NCI-H345 treated with DMSO at 0.1 percent for 48 hours (cell line): ENCODE measurements at regions not wholly inside any gene's neighbourhood (a gene's known extent, or its start where the extent isn't known, plus 50 kb on each side); places are given as distances from the start of the nearest gene placed in this dataset.
"Not testable (repeated sequence)": the region's sequence is repeated elsewhere in the genome, so short reads cannot be mapped to it uniquely, and the experiment has no call there.

Source experiments
- DNase-seq: peaks from one replicate; lab custom pipeline; 2025; ENCODE audit not compliant: unreplicated experiment; lab: John Stamatoyannopoulos, UW

DNA sequence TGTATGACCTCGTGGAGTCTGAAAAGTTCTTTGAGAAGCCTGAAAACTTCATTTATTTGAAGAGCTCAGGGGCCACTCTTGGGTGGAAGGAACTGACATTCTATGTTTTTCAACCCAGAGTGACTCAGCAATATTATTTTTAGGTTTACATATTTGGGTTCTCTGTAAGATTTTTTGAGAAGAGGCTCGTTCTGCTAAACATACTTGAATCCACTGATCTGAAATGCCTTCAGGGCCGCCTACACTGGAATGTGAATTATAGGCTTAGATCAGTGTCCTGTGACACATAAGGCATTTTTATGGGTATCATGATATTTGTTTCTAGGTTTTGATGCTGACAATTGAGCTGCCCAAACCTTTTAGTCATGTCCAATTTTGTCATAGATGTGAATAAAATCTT is 86.2 kb downstream of the PSAT1 start:
- DNase-seq: no peak

DNA sequence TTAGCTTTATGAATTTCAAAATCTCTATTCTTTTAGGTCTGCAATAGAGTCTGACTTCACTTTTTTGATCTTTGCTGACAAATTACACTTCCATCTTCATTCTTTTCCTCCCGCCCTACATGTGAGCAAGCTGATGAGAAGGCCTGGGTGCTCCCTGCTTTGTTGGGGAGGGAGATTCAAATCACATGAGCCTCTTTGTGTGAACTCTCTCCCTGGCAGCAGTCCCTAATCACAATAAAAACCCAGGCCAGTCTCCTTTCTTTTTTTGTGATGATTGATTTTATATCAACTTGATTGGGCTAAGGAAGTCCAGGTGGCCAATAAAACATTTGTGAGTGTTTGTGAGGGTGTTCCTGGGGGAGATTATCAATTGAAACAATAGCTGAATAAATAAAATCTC is 89.4 kb downstream of the PSAT1 start:
- no peak for DNase-seq

DNA sequence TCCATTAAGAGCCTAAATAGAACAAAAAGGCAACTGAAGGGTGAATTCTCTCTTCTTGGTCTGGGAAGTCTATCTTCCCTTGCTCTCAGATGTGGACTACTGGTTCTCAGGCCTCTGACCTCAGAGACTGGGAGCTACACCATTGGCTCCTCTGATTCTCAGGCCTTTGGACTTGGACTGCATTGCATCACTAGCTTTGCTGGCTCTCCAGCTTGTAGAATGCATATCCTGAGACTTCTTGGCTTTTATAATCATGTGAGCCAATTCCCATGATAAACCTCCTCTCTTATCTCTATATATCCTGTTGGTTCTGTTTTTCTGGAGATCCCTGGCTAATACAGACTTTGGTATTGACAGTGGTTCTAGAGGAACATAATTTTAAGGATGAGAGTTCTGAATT is 89.8 kb downstream of the PSAT1 start:
- DNase-seq: no peak

DNA sequence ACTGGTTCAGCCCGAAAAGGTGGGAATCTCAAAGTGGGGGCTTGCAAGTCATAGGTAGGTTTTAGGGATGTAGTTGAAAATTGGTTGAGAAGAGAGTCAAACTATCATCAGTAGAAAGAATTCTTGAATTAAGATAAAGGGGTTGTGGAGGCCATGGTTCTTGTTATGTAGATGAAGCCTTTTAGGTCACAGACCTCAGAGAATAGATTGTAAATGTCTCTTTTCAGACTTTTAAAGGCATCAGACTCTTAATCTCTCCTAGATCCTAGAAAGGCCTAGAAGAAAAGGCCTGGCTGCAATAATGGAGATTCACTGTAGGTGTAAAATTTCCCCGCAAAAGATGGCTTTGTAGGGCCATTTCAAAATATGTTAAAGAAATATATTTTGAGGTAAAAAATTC is 96.4 kb downstream of the PSAT1 start:
- DNase-seq: no peak

DNA sequence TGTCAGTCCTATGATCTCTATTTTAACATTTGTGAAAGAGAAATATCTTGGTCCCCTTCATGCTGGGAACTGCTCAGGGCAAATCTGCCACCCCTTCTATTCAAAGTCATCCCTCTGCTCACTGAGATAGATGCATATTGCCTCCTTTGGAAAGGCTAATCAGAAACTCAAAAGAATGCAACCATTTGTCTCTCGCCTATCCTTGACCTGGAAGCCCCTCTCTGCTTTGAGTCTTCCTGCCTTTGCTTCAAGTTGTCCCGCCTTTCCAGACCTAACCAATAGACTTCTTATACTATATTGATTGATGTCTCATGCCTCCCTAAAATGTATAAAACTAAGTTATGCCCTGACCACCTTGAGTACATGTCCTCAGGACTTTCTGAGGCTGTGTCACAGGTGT is 97.0 kb downstream of the PSAT1 start:
- no peak for DNase-seq

DNA sequence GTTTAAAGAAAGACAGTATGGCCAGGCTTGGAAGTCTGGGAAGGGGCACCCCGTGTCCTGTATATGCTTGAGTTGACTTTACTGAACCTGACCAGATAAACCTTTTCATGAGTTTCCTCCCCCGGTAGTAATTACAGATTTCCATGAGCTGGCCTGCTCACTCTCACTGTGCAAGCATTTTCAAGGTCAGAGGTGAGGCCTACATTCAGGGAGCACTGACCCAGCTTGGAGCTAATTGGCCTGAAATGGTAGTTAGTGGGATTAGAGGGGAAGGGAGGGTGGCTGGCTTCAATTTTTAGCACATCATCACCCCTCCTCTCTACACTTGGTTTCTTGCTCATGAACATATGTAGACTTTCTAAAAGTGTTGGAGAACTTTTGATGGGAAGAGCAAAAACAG is 99.2 kb downstream of the PSAT1 start:
- no peak for DNase-seq

DNA sequence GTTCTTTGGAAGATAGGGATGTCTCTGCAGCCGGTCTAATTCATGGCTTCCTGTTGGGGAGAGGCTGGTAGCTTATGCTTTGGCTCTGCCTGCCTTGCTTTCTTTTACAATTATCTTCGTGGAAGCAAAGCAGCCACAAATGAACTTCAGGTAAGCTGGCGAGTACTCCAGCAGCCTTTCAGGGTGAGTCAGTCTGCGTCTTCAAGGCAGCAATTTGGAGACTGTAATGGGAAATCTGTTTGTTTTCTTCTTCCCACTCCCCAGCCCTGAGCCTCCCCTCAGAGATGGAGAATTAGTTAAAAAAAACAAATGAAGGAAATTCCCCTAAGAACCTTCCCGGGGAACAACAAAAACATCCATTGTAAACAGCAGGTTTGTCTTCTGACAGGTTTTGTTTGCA is 100.1 kb downstream of the PSAT1 start:
- DNase-seq: no peak

DNA sequence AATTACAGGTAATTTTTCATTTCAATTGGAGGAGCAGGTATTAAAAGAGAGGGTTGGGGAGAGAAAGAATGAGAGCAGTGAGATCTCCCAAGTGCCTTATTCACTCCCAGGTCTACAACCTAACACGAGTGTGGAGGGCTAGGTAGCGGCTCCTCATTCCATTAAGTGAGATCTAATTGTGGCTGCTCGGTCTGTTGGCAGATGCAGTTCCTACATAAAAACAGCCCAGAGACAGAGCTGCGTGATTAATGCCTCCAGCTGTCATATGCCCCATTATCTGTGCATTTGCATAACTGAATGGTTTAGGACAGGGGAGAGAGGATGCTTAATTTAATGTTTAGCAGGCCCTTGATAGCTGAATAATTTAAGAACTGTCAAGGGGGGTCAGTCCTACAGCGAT is 100.5 kb downstream of the PSAT1 start:
- DNase-seq: no peak

DNA sequence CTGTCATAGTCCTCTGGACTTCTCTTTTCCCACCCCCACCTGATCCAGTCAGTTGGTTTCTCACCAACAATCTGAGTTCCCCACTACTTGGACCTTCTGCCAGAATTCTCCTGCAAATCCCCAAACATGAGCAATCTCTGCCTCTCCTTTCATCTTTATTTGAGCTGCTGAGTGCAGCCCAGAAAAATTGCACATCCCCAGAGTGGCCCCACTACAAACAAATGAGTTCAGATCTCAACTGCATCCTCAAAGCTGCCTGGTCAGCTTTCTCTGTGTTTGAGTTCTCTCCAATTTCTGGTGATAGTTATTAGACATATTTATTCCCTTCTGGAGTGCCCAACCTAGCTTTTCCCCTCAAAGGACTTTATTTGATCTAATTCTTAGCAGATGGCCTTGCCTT is 102.2 kb downstream of the PSAT1 start:
- DNase-seq: no peak

DNA sequence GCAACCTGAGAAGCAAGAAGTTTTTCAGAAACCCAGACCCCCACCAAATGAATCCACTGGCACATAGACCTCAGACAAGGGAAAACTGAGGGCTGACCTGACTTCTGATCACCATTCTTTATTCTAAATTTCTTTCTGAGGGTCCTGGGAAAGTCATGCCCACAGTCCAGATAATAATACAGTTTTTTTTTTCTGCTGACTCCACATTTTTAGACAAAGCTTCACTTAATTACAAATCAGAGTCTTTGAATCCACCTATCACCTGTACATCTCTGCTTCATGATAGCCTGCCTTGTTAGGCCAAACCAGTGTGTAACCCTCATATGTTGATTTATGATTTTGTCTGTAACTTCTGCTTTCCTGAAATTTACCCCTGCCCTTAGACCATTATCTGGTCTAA is 103.6 kb downstream of the PSAT1 start:
- DNase-seq: no peak

DNA sequence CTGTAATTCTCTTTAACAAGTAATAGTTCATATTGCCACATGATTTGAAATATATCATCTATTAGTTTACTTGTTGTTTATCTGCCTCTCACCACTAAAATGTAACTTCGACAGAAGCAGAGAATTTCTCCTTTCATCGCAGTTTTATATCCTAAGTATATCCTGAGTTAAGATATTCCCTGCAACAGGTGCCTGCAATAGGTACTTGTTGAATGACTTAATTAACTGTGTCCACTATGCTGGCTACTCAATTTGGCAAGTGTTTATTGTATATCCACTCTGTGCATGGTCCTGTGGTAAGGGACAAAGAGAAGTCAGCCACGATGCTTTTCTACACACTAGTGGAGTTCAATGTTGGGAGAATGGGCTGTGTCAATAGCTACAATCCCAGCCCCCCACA is 108.5 kb downstream of the PSAT1 start:
- DNase-seq: no peak

DNA sequence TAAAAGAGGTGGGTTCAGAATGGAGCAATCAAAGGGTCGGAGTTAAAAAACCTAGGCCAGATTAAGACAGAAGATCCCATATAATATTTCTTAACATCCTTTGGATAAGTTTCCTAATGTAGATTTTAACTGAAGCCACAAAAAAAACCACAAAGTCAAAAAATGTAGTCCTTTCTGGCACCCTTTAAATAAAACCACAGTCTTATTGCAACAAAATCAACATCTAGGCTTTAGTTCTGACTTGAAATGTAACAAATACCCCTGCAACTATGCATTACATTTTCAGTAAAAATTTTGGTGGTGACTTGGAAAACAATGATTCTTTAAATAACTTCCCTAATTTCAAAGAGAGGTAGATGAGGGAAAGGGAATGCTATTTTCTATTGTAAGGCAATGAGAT is 109.2 kb downstream of the PSAT1 start:
- no peak for DNase-seq

DNA sequence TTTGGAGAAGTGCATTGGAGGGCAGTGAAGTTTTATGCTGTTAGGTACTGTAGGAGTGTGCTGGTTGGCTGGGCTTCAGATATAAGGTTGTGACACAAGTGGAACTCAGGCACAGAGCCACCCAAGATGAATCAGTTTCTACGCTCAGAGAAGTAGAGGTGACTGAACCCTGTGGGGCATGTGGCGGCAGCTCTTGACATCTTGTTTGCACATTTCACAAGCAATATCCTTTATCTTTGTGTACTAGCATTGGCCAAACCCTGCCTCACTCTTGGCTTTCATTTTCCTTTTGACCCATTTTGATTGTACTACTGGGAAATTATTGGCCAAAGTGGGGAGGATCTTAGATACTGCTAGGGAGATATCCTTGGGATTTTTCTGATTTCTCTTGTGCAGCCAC is 110.0 kb downstream of the PSAT1 start:
- no peak for DNase-seq

DNA sequence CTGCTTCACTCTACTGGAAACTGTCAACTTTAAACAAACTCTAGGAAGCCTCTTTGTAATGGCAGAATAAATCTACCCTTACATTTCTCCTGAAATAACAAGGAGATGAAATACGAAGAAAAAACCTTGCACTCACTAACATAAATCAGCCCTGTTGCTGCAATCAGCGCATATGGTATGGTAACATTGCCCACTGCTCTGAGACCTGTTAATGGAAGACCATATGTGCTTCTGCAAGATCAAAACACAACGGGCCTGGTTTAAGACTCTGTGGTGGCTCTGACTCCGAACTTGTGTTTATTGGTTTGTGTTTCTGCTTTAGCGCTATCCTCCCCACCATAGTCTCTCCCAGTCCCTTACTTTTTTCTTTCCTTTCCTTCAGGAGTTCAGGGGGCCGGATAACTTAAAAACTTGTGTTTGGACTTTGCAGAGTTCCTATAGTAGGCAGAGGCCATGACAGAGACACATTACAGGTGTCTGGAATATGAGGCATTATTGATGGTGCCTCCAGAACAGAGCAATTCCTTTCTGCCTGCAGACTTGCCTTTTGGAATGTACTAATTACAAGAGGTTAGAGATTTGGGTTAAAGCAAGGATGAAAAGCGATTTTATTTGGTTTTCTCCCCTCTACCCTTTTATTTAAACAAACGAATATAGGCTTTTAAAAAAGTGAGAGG is 110.8 kb downstream of the PSAT1 start:
- DNase-seq: no peak

DNA sequence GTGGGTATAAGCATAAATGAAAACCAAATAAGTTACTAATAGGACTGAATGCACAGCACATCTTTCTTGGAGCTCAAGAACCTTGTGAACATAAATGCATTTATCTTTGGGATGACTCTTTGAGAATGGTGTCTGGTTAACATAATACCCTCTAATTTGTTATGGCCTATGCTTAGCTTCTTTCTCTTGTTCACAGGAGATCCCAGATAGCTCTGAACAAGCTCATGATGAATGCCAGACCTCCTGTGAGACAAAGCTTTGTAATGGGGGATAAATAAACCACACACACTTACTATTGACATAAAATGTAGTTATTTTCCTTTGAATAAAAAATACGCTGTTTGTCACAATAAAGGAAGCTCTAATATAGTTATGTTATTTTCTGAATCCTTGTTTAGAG is 111.5 kb downstream of the PSAT1 start:
- DNase-seq: no peak

DNA sequence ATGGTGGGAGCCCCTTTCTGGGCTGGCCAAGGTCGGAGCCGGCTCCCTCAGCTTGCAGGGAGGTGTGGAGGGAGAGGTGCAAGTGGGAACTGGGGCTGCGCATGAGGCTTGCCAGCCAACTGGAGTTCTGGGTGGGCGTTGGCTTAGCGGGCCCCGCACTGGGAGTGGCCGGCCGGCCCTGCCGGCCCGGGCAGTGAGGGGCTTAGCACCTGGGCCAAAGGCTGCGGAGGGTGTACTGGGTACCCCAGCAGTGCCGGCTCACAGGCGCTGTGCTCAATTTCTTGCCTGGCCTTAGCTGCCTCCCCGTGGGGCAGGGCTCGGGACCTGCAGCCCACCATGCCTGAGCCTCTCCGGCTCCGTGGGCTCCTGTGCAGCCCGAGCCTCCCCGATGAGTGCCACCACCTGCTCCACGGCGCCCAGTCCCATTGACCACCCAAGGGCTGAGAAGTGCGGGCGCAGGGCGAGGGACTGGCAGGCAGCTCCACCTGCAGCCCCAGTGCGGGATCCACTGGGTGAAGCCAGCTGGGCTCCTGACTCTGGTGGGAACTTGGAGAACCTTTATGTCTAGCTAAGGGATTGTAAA is 113.1 kb downstream of the PSAT1 start:
- DNase-seq: not testable (repeated sequence)

DNA sequence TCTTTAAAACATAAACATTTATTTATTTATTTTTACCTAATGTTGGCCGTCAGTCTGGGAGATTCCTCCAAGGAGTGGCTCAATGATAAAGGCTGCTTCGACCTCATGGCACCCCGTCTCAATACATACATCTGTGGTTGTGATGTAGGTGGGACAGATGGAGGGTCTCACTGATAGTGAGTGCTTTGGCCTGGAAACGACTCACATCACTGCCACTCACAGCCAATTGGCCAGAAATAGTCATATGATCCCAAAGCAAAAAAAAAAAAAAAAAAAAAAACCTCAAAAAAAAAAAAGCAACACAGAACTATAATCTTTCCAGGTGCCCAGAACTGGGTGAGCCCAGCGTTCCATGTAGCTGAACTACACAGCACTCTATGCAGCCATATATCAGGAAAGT is 125.4 kb downstream of the PSAT1 start:
- no peak for DNase-seq

DNA sequence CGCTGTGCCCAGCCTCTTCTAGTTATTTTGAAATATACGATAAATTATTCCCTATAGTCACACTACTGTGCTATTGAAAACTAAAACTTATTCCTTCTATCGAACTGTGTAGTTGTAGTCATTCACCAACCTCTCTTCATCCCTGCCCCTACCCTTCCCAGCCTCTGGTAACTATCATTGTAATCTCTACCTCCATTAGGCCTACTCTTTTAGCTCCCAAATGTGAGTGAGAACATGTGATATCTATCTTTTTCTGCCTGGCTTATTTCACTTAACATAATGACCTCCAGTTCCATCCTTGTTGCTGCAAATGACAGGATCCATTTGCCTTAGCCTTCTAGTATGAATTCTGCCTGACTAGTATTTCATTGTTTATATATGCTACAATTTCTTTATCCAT is 127.4 kb downstream of the PSAT1 start:
- no peak for DNase-seq

DNA sequence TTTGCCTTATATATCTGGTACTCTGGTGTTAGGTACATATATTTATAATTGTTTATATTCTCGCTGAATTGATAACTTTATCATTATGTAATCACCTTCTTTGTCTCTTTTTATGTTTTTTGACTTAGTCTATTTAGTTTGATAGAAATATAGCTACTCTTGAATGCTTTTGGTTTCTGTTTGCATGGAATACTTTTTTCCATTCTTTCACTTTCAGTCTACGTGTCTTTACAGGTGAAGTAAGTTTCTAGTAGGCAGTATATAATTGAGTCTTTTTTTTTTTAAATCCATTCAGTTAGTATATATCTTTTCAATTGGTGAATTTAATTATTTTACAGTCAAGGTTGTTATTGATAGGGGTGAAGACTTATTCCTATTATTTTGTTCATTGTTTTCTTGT is 131.7 kb downstream of the PSAT1 start:
- no peak for DNase-seq

DNA sequence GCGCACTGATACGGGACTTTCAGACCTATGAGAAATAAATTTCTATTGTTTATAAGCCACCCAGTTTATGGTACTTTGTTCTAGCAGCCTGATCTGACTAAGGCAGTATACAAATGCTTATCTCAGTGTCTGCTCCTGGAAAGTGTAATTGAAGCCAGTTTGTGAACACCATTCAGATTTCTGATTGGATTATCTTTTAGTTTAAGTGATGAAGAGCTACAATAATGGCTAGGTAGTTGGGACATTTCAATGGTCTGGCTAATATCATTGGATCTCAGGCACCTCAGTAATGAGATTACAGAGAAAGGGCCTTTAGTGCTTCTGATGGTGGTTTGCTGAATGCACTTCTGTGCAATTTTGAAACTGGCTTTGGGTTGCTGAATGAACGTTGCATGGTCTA is 133.5 kb downstream of the PSAT1 start:
- DNase-seq: no peak

DNA sequence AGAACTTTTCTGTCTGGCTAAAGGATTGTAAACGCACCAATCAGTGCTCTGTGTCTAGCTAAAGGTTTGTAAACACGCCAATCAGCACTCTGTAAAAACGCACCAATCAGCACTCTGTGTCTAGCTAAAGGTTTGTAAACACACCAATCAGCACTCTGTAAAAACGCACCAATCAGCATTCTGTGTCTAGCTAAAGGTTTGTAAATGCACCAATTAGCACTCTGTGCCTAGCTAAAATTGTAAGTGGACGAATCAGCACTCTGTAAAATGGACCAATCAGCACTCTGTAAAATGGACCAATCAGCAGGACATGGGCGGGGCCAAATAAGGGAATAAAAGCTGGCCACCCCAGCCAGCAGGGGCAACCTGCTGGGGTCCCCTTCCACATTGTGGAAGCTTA is 134.1 kb downstream of the PSAT1 start:
- DNase-seq: not testable (repeated sequence)

DNA sequence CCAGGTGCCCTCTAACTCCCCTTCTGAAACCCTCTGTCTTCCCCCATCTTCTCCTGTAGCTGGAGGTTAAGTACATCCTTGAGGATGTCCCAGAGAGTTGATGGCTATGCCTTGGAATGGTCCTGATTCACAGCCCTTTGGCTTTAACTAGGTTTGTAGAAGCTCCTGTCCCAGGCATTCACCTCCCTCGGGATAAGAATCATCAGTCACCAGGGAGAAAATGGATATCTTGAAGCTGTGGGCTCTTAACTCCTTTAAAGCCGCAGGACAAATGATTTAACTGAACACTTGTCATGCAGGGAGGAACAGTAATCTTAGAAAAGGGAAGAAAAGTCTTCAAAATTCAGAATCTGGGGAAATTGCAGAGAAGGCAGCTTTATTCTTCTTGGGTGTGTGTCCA is 139.9 kb downstream of the PSAT1 start:
- DNase-seq: no peak

DNA sequence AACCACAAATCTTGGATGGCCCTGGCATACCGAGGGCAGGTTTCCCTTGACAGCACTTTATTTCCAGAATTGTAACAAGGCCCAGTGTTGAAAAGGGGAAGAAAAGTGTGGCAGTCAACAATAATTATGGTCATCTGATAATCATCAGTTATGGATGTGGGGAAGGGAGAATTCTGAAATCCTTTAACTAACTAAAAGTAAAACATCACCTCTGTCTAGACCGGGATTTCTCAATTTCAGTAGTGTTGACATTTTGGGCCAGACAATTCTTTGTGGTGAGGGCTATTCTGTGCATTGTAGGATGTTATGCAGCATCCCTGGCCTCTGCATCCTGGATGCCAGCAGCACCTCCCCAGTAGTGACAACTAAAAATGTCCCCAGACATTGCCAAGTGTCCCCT is 140.4 kb downstream of the PSAT1 start:
- DNase-seq: no peak
